HUES48 (cell line): ENCODE measurements at regions not wholly inside any gene's neighbourhood (a gene's known extent, or its start where the extent isn't known, plus 50 kb on each side); places are given as distances from the start of the nearest gene placed in this dataset.

Source experiments
- H3K27ac ChIP-seq: one replicate; pipeline ENCODE4 v1.7.0; 2013; ENCODE audit warnings: low read depth, low read length, inconsistent platforms
- H3K27me3 ChIP-seq: 2 replicates; pipeline ENCODE4 v1.6.1; 2013; ENCODE audit warnings: mild to moderate bottlenecking, low read length; ENCODE audit not compliant: control insufficient read depth, insufficient read depth
- H3K36me3 ChIP-seq: 2 replicates; pipeline ENCODE4 v1.6.1; 2013; ENCODE audit warnings: low read length; ENCODE audit not compliant: control insufficient read depth, insufficient read depth
- H3K4me1 ChIP-seq: 2 replicates; pipeline ENCODE4 v1.6.1; 2013; ENCODE audit warnings: mild to moderate bottlenecking, low read length; ENCODE audit not compliant: control insufficient read depth, insufficient read depth
- H3K4me3 ChIP-seq: 2 replicates; pipeline ENCODE4 v1.5.1; 2013; ENCODE audit warnings: mild to moderate bottlenecking, low read depth, low read length
- H3K9ac ChIP-seq: 2 replicates; pipeline ENCODE4 v1.6.1; 2013; ENCODE audit warnings: mild to moderate bottlenecking, low read depth, low read length, moderate library complexity
- H3K9me3 ChIP-seq: 2 replicates; pipeline ENCODE4 v1.6.1; 2013; ENCODE audit warnings: low read length; ENCODE audit not compliant: control insufficient read depth, insufficient read depth

- H3K27ac ChIP-seq = no peak overlapping the region
- H3K27me3 ChIP-seq = no peaks in the 10 kb centered on the region; the same call in 1 of the 2 replicates
- no peak overlapping the region for H3K4me3 ChIP-seq
- H3K9me3 ChIP-seq = no peaks in the 10 kb centered on the region
- H3K9ac ChIP-seq = no peak overlapping the region
- H3K36me3 ChIP-seq = no peaks in the 10 kb centered on the region
- H3K4me1 ChIP-seq = no peaks in the 10 kb centered on the region
Measured at GRCh38 chr16:55001931-55002330, 71.3 kb downstream of the IRX5 start.

- Histone ChIP-seq H3K4me3 (no peak overlapping the region), H3K36me3 (no peaks in the 10 kb centered on the region), H3K27me3 (no peaks in the 10 kb centered on the region; the same call in 1 of the 2 replicates), H3K27ac (no peak overlapping the region), H3K9me3 (no peaks in the 10 kb centered on the region), H3K4me1 (no peaks in the 10 kb centered on the region), H3K9ac (no peak overlapping the region)
Measured at GRCh38 chr16:55002419-55002818, 71.8 kb downstream of the IRX5 start.

GRCh38 chr16:55003306-55003705 lies 72.6 kb downstream of the IRX5 start:
- H3K27me3 ChIP-seq = no peaks in the 10 kb centered on the region; the same call in 1 of the 2 replicates

GRCh38 chr16:55003916-55004315 lies 73.3 kb downstream of the IRX5 start:
- no peaks in the 10 kb centered on the region for H3K36me3 ChIP-seq
- H3K9me3 ChIP-seq = no peaks in the 10 kb centered on the region
- H3K4me3 ChIP-seq = no peak overlapping the region
- no peak overlapping the region for H3K27ac ChIP-seq
- H3K27me3 ChIP-seq = no peaks in the 10 kb centered on the region; the same call in 1 of the 2 replicates
- no peak overlapping the region for H3K9ac ChIP-seq
- H3K4me1 ChIP-seq = no peaks in the 10 kb centered on the region

More at GRCh38 chr16:55003306-55003705, 72.6 kb downstream of the IRX5 start:
- no peak overlapping the region for H3K4me3 ChIP-seq
- no peak overlapping the region for H3K9ac ChIP-seq
- H3K36me3 ChIP-seq = no peaks in the 10 kb centered on the region
- no peaks in the 10 kb centered on the region for H3K9me3 ChIP-seq
- no peaks in the 10 kb centered on the region for H3K4me1 ChIP-seq
- H3K27ac ChIP-seq = no peak overlapping the region

- H3K4me1 ChIP-seq = no peaks in the 10 kb centered on the region
- no peaks in the 10 kb centered on the region for H3K36me3 ChIP-seq
- no peak overlapping the region for H3K9ac ChIP-seq
- no peak overlapping the region for H3K4me3 ChIP-seq
- no peak overlapping the region for H3K27ac ChIP-seq
- no peaks in the 10 kb centered on the region; the same call in 1 of the 2 replicates for H3K27me3 ChIP-seq
- H3K9me3 ChIP-seq = no peaks in the 10 kb centered on the region
Measured at GRCh38 chr16:55007504-55007903, 76.8 kb downstream of the IRX5 start.

- Histone ChIP-seq H3K27me3 (no peaks in the 10 kb centered on the region; the same call in 1 of the 2 replicates), H3K36me3 (no peaks in the 10 kb centered on the region), H3K4me3 (no peak overlapping the region), H3K9ac (no peak overlapping the region), H3K9me3 (no peaks in the 10 kb centered on the region), H3K27ac (no peak overlapping the region), H3K4me1 (no peaks in the 10 kb centered on the region)
Measured at GRCh38 chr16:55008836-55009510, 78.3 kb downstream of the IRX5 start.

GRCh38 chr16:55009581-55009980 lies 78.9 kb downstream of the IRX5 start:
- no peaks in the 10 kb centered on the region; the same call in 1 of the 2 replicates for H3K27me3 ChIP-seq
- no peaks in the 10 kb centered on the region for H3K4me1 ChIP-seq
- H3K9ac ChIP-seq = no peak overlapping the region
- no peaks in the 10 kb centered on the region for H3K9me3 ChIP-seq
- no peak overlapping the region for H3K27ac ChIP-seq
- no peak overlapping the region for H3K4me3 ChIP-seq
- H3K36me3 ChIP-seq = no peaks in the 10 kb centered on the region

GRCh38 chr16:55010492-55011160 lies 80.0 kb downstream of the IRX5 start:
- H3K9ac ChIP-seq = no peak overlapping the region
- no peaks in the 10 kb centered on the region for H3K9me3 ChIP-seq
- no peaks in the 10 kb centered on the region for H3K4me1 ChIP-seq
- H3K27me3 ChIP-seq = no peaks in the 10 kb centered on the region; the same call in 1 of the 2 replicates
- no peak overlapping the region for H3K27ac ChIP-seq
- H3K36me3 ChIP-seq = no peaks in the 10 kb centered on the region
- H3K4me3 ChIP-seq = no peak overlapping the region

GRCh38 chr16:55012362-55012761 lies 81.7 kb downstream of the IRX5 start:
- no peaks in the 10 kb centered on the region for H3K9me3 ChIP-seq
- H3K9ac ChIP-seq = no peak overlapping the region
- no peak overlapping the region for H3K4me3 ChIP-seq
- H3K36me3 ChIP-seq = no peaks in the 10 kb centered on the region
- H3K4me1 ChIP-seq = no peaks in the 10 kb centered on the region
- H3K27me3 ChIP-seq = no peaks in the 10 kb centered on the region
- no peak overlapping the region for H3K27ac ChIP-seq

- H3K36me3 ChIP-seq = no peaks in the 10 kb centered on the region
- H3K27me3 ChIP-seq = no peaks in the 10 kb centered on the region
- H3K9ac ChIP-seq = no peak overlapping the region
- H3K4me1 ChIP-seq = no peaks in the 10 kb centered on the region
- no peak overlapping the region for H3K27ac ChIP-seq
- no peak overlapping the region for H3K4me3 ChIP-seq
- H3K9me3 ChIP-seq = no peaks in the 10 kb centered on the region
Measured at GRCh38 chr16:55012793-55013192, 82.1 kb downstream of the IRX5 start.

- no peak overlapping the region for H3K27ac ChIP-seq
- H3K27me3 ChIP-seq = no peaks in the 10 kb centered on the region
Measured at GRCh38 chr16:55014022-55014421, 83.4 kb downstream of the IRX5 start.

More at GRCh38 chr16:55014022-55014421, 83.4 kb downstream of the IRX5 start:
- Histone ChIP-seq H3K4me1 (no peaks in the 10 kb centered on the region), H3K4me3 (no peak overlapping the region), H3K9ac (no peak overlapping the region), H3K9me3 (no peaks in the 10 kb centered on the region), H3K36me3 (no peaks in the 10 kb centered on the region)
